ENCODE measurements at regions not wholly inside any gene's neighbourhood (a gene's known extent, or its start where the extent isn't known, plus 50 kb on each side); places are given as distances from the start of the nearest gene placed in this dataset.
"Not testable (repeated sequence)": the region's sequence is repeated elsewhere in the genome, so short reads cannot be mapped to it uniquely, and the experiment has no call there.

GRCh38 chr4:118595883-118596282 lies 89.3 kb upstream of the METTL14 start:
- TF ChIP-seq CTCF (IDR thresholded peaks at IDR 0.05; ENCODE audit: poor library complexity, severe bottlenecking); EZH2 (IDR thresholded peaks at IDR 0.05; ENCODE audit: borderline replicate concordance, insufficient read depth, low read length, poor library complexity, severe bottlenecking); MXI1 (conservative IDR thresholded peaks at IDR 0.05; ENCODE audit: poor library complexity, severe bottlenecking); POLR2AphosphoS5 (IDR thresholded peaks at IDR 0.05); EP300 (conservative IDR thresholded peaks at IDR 0.05; ENCODE audit: poor library complexity, severe bottlenecking); TAF1 (IDR thresholded peaks at IDR 0.05; ENCODE audit: low read depth); REST (IDR thresholded peaks at IDR 0.05; ENCODE audit: borderline replicate concordance); SMC3 (conservative IDR thresholded peaks at IDR 0.05; ENCODE audit: poor library complexity); RAD21 (conservative IDR thresholded peaks at IDR 0.05): not testable (repeated sequence)

All from neural cell (in vitro differentiated cells).